Activated CD8-positive, alpha-beta T cell treated with anti-CD3 and anti-CD28 coated beads, Interleukin-2, amount 10 ng/mL, durations not matched to agents 7 days and 5 days (primary cell): ENCODE measurements at regions not wholly inside any gene's neighbourhood (a gene's known extent, or its start where the extent isn't known, plus 50 kb on each side); places are given as distances from the start of the nearest gene placed in this dataset.

ENCODE experiments used
- ATAC-seq: fragments of 150-1000 bp; cut with Tn5 transposase; one replicate; pipeline ENCODE4 v1.10.0; 2021; ENCODE audit warnings: moderate library complexity
- CTCF ChIA-PET: fragments of 350-600 bp; sonication (Branson Sonifier 250); formaldehyde crosslinking; loops from one replicate; lab custom pipeline; 2021; ENCODE audit warnings: antibody characterized with exemption; lab: Charles Lee
- POLR2A ChIA-PET: fragments of 350-600 bp; sonication (Branson Sonifier 250); formaldehyde crosslinking; loops from one replicate; lab custom pipeline; 2021; ENCODE audit warnings: antibody characterized with exemption; lab: Charles Lee
- DNase-seq: peaks from one replicate; pipeline ENCODE4 v3.0.0-alpha.2; 2020
- H3K27ac Mint-ChIP-seq: one replicate; pipeline ENCODE4 v1.8.0; 2021; ENCODE audit warnings: mild to moderate bottlenecking, mixed read lengths
- H3K27me3 Mint-ChIP-seq: one replicate; pipeline ENCODE4 v1.8.0; 2021; ENCODE audit warnings: low read depth, mixed read lengths
- H3K36me3 Mint-ChIP-seq: one replicate; pipeline ENCODE4 v1.8.0; 2021; ENCODE audit warnings: low read depth, mixed read lengths
- H3K4me1 Mint-ChIP-seq: one replicate; pipeline ENCODE4 v1.8.0; 2021; ENCODE audit warnings: low read depth, mixed read lengths
- H3K4me3 Mint-ChIP-seq: one replicate; pipeline ENCODE4 v1.8.0; 2021; ENCODE audit warnings: mild to moderate bottlenecking, mixed read lengths
- H3K9me3 Mint-ChIP-seq: one replicate; pipeline ENCODE4 v1.8.0; 2022; ENCODE audit warnings: mixed read lengths; ENCODE audit not compliant: insufficient read depth

DNA sequence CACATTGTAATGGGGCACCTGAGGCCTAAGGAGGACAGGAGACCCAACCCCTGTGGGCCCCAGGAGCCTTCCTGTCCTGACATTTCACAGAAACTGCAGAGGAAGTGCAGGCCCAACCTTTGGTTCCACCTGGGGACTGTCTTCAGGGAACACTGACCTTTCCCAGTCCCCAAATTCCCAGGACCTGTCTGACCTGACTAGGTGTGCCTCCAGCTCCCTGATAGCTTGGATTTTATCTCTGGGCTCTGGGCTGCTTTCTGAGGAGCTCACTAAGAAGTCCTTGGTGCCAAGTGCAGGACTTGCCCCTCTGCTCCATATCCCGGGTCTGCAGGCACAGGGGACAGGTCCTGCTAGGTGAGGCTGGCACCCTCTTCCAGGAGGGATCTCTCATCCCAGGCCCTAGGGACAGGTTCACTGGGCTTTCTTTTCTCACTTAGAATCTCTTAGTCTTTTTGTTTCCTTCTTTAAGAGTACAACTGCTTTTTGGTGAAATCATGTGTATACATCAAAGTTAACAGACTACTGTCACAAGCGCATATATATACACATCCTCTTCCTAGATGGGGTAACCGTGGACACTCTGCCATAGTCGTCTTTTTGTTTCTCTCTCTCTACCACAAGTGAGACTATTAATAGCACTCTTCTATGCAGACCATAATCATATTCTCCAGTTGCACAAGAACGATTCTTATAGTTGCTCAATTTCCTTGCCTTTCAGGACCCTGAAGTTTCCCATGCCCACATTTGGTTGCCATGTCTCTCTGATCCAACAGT is 72.0 kb upstream of the IGLL5 start:
- peaks cover 60% of the 10 kb centered on the region for H3K4me1 Mint-ChIP-seq
- DNase-seq (no peak), ATAC-seq (no peak)
- peak overlapping the region; percentile 60 for H3K27ac Mint-ChIP-seq
- H3K4me3 Mint-ChIP-seq, result no peak overlapping the region
- POLR2A ChIA-PET, result no interaction called here
- no peaks in the 10 kb centered on the region for H3K9me3 Mint-ChIP-seq
- no peaks in the 10 kb centered on the region for H3K36me3 Mint-ChIP-seq
- CTCF ChIA-PET, result interaction anchor here (1.1 to 14.7 kb wide), 7 partner anchors 13 to 138 kb away, joined by 3 to 256 read pairs (median 8); no protein-coding TSS in a partner anchor
- no peaks in the 10 kb centered on the region for H3K27me3 Mint-ChIP-seq

DNA sequence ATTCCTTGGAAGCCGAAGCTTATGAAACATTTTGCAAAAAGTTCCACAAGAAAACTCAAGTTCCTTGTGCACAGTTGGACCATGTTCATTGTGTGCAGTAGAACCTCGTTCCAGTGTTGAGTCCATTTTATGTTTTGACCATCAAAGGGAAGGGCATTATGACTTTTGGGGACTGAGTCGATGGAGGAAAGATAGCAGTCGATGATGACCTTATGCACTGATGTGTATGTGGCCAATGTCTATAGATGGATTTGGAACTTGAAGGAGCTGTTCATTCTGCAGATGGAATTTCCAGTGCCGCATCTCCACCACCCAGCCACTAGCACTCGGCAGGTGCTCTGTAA is 71.5 kb upstream of the IGLL5 start:
- H3K27me3 Mint-ChIP-seq, result no peaks in the 10 kb centered on the region
- no peak overlapping the region for H3K4me3 Mint-ChIP-seq
- H3K36me3 Mint-ChIP-seq, result no peaks in the 10 kb centered on the region
- H3K27ac Mint-ChIP-seq, result peak overlapping the region; percentile 60
- DNase-seq (no peak), ATAC-seq (no peak)
- ChIA-PET POLR2A (no interaction called here), CTCF (interaction anchor here (1.4 to 14.7 kb wide), 7 partner anchors 14 to 65 kb away, joined by 4 to 256 read pairs (median 9); no protein-coding TSS in a partner anchor)
- no peaks in the 10 kb centered on the region for H3K9me3 Mint-ChIP-seq
- peaks cover 64% of the 10 kb centered on the region for H3K4me1 Mint-ChIP-seq

DNA sequence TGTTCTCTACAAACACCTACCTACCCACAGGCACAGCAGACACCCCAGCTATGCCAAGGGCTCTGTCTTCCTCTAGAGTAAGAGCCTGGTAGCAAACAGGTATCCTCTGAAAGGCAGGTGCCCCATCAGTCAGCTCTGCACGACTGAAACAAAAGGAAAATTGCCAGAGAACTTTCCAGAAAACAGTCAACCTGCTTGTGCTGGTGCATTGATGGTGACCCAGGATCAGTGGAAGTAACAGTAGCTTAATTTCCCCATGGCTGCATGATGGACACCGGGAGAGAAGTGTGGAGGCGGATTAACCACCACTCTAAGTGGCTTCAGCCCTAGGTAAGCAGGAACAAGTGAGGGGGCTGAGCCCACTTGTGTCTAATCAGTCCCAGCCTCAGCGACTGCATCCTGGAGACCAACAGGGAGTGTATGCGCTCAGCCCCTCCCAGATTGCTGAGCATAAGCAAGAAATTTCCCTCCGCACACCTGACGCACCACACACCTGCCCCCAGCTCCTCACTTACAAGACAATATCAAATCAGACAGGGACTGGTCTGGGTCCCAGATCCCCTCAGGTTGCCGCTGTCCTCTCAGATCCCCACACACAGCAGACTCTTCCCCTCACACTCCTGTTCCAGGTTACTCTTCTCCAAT is 70.7 kb upstream of the IGLL5 start:
- Mint-ChIP-seq H3K4me3 (no peak overlapping the region), H3K27me3 (no peaks in the 10 kb centered on the region), H3K27ac (no peak overlapping the region), H3K4me1 (peaks cover 72% of the 10 kb centered on the region), H3K36me3 (no peaks in the 10 kb centered on the region), H3K9me3 (no peaks in the 10 kb centered on the region)
- no peak for ATAC-seq
- ChIA-PET POLR2A (no interaction called here), CTCF (interaction anchor here (1.4 to 14.7 kb wide), 8 partner anchors 13 to 64 kb away, joined by 4 to 256 read pairs (median 8); no protein-coding TSS in a partner anchor)
- DNase-seq, result no peak

DNA sequence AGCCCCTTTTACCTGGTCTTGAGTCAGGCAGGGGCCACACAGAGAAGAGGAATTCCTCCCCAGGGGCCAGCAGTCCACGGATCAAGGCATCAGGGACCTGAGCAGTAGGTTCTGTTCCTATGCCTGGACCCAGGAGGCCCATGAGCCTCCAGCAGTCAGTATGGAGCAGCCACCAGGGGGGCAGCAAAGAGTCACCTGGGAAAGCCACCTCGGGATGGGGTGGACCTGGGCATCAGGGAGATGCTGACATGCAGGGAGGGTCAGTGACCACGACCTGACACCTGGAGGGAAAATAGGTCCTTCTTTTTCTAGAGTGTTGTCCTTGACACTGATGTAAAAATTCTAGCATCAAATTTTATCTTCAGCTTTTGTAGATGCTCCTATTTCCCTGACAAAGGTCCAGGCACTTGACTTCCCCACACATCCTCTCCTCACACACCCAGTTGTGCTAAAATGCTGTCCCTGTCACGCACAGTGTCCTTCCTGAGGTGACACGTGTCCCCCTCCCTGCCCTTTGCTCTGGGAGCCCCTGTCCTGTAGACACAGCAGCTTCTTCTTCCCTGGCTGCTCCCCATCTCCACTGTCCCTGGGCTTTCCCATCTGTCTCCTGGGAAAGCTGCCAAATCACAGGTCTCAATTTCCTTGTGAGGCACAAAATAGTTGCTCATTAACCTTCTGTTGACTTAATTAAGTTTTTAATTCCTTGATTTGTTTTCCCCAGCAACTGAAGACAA is 70.0 kb upstream of the IGLL5 start:
- ChIA-PET CTCF (interaction anchor here (1.5 to 14.7 kb wide), 6 partner anchors 12 to 138 kb away, joined by 5 to 256 read pairs (median 8); no protein-coding TSS in a partner anchor), POLR2A (interaction anchor here (1.3 kb wide), 2 partner anchors 21 to 49 kb away, joined by 3 to 4 read pairs; no protein-coding TSS in a partner anchor)
- H3K4me3 Mint-ChIP-seq, result no peak overlapping the region
- peaks cover 79% of the 10 kb centered on the region for H3K4me1 Mint-ChIP-seq
- H3K27ac Mint-ChIP-seq, result peak overlapping the region; percentile 93
- no peak for ATAC-seq
- DNase-seq, result no peak
- H3K27me3 Mint-ChIP-seq, result no peaks in the 10 kb centered on the region
- no peaks in the 10 kb centered on the region for H3K9me3 Mint-ChIP-seq
- H3K36me3 Mint-ChIP-seq, result no peaks in the 10 kb centered on the region

DNA sequence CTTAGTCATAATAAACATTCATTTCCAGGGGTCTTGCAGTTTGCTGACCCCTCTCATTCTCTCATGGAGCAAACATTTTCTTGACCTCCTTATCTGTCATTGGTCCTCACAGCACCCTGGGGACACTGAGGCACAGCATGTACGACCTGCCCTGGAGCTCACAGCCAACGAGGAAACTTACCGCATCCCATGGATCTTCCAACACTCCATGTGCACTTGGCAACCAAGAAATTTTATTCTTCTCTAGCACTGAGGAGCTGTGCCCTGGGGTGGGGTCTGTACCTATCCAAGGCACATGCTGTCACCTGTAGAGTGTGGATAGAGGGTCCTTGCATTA is 69.4 kb upstream of the IGLL5 start:
- ATAC-seq, result no peak
- Mint-ChIP-seq H3K36me3 (no peaks in the 10 kb centered on the region), H3K27ac (peak overlapping the region; percentile 93), H3K27me3 (no peaks in the 10 kb centered on the region), H3K4me1 (peaks cover 85% of the 10 kb centered on the region), H3K9me3 (no peaks in the 10 kb centered on the region), H3K4me3 (no peak overlapping the region)
- ChIA-PET POLR2A (interaction anchor here (1.3 kb wide), 2 partner anchors 20 to 48 kb away, joined by 3 to 4 read pairs; no protein-coding TSS in a partner anchor), CTCF (interaction anchor here (1.0 to 14.7 kb wide), 9 partner anchors 7 to 137 kb away, joined by 4 to 256 read pairs (median 5); no protein-coding TSS in a partner anchor)
- DNase-seq, result no peak

DNA sequence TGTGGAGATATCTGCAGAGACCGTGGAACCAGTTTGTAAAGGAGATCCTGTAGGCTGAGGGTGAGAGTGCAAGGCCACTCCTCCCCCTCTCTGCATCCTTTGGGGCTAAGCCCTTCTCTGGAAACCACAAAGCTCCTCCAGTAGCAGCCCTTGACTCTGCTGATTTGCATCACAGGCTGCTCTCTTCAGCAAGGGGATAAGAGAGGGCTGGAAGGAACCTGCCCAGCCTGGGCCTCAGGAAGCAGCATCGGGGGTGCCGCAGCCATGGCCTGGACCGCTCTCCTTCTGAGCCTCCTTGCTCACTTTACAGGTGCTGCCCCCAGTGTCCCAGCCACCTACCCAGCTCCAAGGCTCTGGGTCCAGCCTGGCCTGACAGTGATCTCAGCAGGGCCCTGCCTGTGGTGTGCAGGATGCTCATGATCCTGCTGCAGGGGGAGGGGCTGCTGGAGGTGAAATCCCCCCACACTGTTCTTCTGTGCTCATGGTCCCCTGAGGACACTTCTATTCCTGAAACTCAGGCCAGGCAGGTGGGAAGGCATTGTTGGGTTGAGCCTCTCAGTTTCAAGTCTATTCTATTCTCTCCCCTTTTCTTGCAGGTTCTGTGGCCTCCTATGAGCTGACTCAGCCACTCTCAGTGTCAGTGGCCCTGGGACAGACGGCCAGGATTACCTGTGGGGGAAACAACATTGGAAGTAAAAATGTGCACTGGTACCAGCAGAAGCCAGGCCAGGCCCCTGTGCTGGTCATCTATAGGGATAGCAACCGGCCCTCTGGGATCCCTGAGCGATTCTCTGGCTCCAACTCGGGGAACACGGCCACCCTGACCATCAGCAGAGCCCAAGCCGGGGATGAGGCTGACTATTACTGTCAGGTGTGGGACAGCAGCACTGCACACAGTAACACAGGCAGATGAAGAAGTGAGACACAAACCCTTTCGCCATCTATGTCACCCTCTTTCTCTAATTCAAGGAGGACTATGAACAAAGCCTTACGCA is 68.5 kb upstream of the IGLL5 start:
- Mint-ChIP-seq H3K36me3 (no peaks in the 10 kb centered on the region), H3K27ac (peak overlapping the region; percentile 93), H3K4me3 (peak overlapping the region; percentile 68), H3K9me3 (no peaks in the 10 kb centered on the region), H3K27me3 (no peaks in the 10 kb centered on the region), H3K4me1 (peaks cover 91% of the 10 kb centered on the region)
- ChIA-PET POLR2A (interaction anchor here (0.8 to 1.3 kb wide), 3 partner anchors 11 to 47 kb away, joined by 3 to 4 read pairs (median 3); no protein-coding TSS in a partner anchor), CTCF (interaction anchor here (0.7 to 14.7 kb wide), 11 partner anchors 8 to 140 kb away, joined by 3 to 256 read pairs (median 5); no protein-coding TSS in a partner anchor)
- DNase-seq, result peak; percentile 82
- peak; percentile 82 for ATAC-seq

DNA sequence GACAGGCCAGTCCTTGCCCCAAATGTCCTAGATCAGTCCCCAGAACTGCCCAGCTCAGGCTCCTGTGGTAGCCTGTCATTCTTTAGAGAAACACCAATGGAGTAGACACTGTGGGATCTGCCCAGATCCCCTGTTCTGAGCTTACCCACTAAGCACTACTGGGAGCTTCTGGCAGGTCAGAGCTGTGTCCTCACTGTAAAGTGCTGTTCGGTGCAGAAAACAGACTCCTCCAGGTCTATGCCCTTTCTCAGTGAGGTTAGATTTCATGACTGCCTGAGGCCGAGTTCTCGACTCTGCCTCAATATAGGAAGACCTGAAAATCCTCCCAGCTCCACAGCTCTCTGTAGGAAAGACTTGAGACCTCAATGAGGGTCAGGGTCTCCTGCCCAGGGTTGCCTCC is 67.5 kb upstream of the IGLL5 start:
- no peaks in the 10 kb centered on the region for H3K9me3 Mint-ChIP-seq
- no peaks in the 10 kb centered on the region for H3K27me3 Mint-ChIP-seq
- ATAC-seq (no peak), DNase-seq (no peak)
- peak overlapping the region; percentile 93 for H3K27ac Mint-ChIP-seq
- peak overlapping the region; percentile 63 for H3K4me3 Mint-ChIP-seq
- peaks cover 90% of the 10 kb centered on the region for H3K4me1 Mint-ChIP-seq
- POLR2A ChIA-PET, result interaction anchor here (0.8 to 2.1 kb wide), 2 partner anchors 11 to 12 kb away, joined by 3 to 6 read pairs; no protein-coding TSS in a partner anchor
- H3K36me3 Mint-ChIP-seq, result no peaks in the 10 kb centered on the region
- CTCF ChIA-PET, result interaction anchor here (0.9 to 14.7 kb wide), 6 partner anchors 11 to 61 kb away, joined by 3 to 256 read pairs (median 6); no protein-coding TSS in a partner anchor

DNA sequence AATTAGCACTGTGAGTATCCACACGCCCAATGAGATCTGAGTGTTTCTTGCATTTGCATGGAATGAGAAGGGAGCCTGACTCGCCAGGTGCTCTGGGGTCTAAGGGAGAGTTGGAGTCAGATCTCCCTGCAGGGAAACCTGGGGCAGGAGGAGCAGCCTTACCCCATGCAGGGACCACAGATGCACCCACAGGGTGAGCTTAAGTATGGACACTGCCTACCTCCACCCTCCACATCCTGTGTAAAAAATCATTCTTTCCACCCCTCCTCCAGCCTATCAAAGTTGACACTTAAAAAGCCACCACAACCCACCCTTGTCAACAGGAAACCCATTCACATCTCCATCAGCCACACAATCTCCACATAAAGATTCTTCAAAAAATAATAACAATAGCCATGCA is 67.0 kb upstream of the IGLL5 start:
- Mint-ChIP-seq H3K4me1 (peaks cover 90% of the 10 kb centered on the region), H3K27me3 (no peaks in the 10 kb centered on the region), H3K9me3 (no peaks in the 10 kb centered on the region), H3K27ac (peak overlapping the region; percentile 93), H3K36me3 (no peaks in the 10 kb centered on the region), H3K4me3 (peak overlapping the region; percentile 63)
- CTCF ChIA-PET, result interaction anchor here (0.9 to 14.7 kb wide), 6 partner anchors 10 to 61 kb away, joined by 3 to 256 read pairs (median 6); no protein-coding TSS in a partner anchor
- POLR2A ChIA-PET, result interaction anchor here (2.1 kb wide), 1 partner anchor 11 kb away, joined by 6 read pairs; no protein-coding TSS in a partner anchor
- peak; percentile 75 for ATAC-seq
- DNase-seq, result peak; percentile 79

DNA sequence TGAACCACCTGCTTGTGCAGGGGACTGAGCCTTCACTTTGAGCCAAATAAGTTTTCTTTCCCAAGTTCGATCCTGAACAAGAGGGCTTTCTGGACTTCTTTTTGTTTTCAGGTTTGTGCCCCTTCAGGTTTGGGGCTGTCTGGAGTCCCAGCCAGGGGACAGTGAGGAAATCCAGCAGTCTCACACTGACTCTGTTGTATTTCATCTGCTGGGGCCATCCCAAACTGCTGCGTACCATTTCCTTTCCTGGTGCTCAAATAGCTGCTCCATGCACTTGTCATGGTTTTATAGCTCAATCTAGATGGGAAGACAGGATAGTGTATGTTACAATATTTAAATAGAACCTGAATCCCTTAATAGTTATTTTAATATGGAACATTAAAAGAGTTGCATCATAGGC is 66.3 kb upstream of the IGLL5 start:
- no peak overlapping the region for H3K4me3 Mint-ChIP-seq
- H3K9me3 Mint-ChIP-seq, result no peaks in the 10 kb centered on the region
- peaks cover 89% of the 10 kb centered on the region for H3K4me1 Mint-ChIP-seq
- ATAC-seq (no peak), DNase-seq (no peak)
- no peaks in the 10 kb centered on the region for H3K27me3 Mint-ChIP-seq
- H3K36me3 Mint-ChIP-seq, result no peaks in the 10 kb centered on the region
- peak overlapping the region; percentile 90 for H3K27ac Mint-ChIP-seq
- POLR2A ChIA-PET, result interaction anchor here (2.1 kb wide), 1 partner anchor 10 kb away, joined by 6 read pairs; no protein-coding TSS in a partner anchor
- CTCF ChIA-PET, result interaction anchor here (1.3 to 3.9 kb wide), 2 partner anchors 19 to 27 kb away, joined by 4 to 21 read pairs; no protein-coding TSS in a partner anchor

DNA sequence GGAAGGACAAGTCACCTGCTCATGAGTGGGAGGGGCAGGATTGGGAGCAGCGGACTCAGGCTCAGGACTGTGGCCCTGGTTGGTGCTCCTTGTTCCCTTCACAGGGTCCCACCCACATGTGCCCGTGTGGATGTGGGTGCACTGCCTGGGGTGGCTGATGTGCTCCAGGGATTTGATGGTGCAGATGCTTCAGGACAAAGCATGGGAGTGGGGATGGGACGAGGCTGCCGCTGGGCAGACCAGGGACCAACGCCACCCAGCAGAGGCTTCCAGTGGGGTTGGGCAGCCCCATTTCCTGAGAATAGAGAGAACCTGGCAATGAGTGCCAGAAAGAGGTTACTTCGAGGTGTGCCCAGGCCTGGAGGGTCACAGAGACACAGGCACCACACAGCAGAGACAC is 65.5 kb upstream of the IGLL5 start:
- Mint-ChIP-seq H3K4me3 (no peak overlapping the region), H3K9me3 (no peaks in the 10 kb centered on the region), H3K27ac (peak overlapping the region; percentile 75), H3K36me3 (no peaks in the 10 kb centered on the region), H3K27me3 (peaks cover under 1% of the 10 kb centered on the region), H3K4me1 (peaks cover 81% of the 10 kb centered on the region)
- ATAC-seq (no peak), DNase-seq (no peak)
- POLR2A ChIA-PET, result no interaction called here
- CTCF ChIA-PET, result interaction anchor here (1.1 to 3.9 kb wide), 5 partner anchors 15 to 62 kb away, joined by 3 to 21 read pairs (median 4); no protein-coding TSS in a partner anchor
